Peyer's patch (tissue), 4 donors: ENCODE measurements at regions not wholly inside any gene's neighbourhood (a gene's known extent, or its start where the extent isn't known, plus 50 kb on each side); places are given as distances from the start of the nearest gene placed in this dataset.

Experiments
- DNase-seq, 3 donors: peaks; one replicate each; pipeline ENCODE4 v3.0.0-alpha.2; 2017 to 2019
- H3K27ac ChIP-seq, 4 donors: fragments of 200-600 bp; sonication (generic); one replicate each; pipeline ENCODE4 v1.5.1; 2016 to 2019
- H3K27me3 ChIP-seq, 2 donors: fragments of 200-600 bp; sonication (generic); one replicate each; pipeline ENCODE4 v1.5.1; 2019
- H3K36me3 ChIP-seq, 3 donors: fragments of 200-600 bp; sonication (generic); one replicate each; pipeline ENCODE4 v1.5.1; 2016 to 2019
- H3K4me1 ChIP-seq, 4 donors: fragments of 200-600 bp; sonication (generic); one replicate each; pipeline ENCODE4 v1.5.1; 2016 to 2019
- H3K4me3 ChIP-seq, 4 donors: fragments of 200-600 bp; sonication (generic); 1 replicate in 3 of 4; 2 replicates in 1 of 4; pipeline ENCODE4 v1.5.1; 2016 to 2019; ENCODE audit warnings: mild to moderate bottlenecking in 1 of 4
- H3K9me3 ChIP-seq, 4 donors: fragments of 200-600 bp; sonication (generic); one replicate each; pipeline ENCODE4 v1.5.1; 2016 to 2019; ENCODE audit warnings: mild to moderate bottlenecking in 1 of 4
- POLR2A ChIP-seq, 2 donors: fragments of 450-650 bp; IDR thresholded peaks; one replicate each; pipeline ENCODE4 v1.5.1; 2017; ENCODE audit warnings: antibody characterized with exemption in 2 of 2, mild to moderate bottlenecking in 2 of 2, moderate library complexity in 2 of 2
- TF ChIP-seq, protein P1 (sequence below), 6 experiments: fragments of 450-650 bp in 4 of 6; fragments of 200-600 bp in 2 of 6; sonication (generic) in 1 of 6; IDR thresholded peaks; one replicate each; pipeline ENCODE4 v1.5.1; 2017 to 2019; ENCODE audit warnings: antibody characterized with exemption in 6 of 6, mild to moderate bottlenecking in 3 of 6, moderate library complexity in 1 of 6

DNA sequence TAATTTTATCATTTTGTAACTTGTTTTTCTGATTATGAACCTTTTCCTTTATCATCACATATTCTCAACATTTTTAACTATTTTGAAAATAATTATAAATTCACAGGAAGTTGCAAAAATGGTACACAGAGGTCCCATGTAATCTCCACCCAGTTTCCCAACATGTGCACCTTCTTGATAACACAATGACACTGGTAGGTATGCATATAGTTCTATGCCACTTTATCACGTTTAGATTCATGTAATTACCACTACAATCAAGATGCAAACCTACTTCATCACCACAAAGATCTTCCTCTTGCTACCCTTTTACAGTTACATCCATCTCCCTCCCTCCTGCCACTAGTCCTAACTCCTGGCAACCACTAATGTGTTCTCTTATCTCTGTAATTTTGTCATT, 413.9 kb downstream of the SHQ1 start:
- Histone ChIP-seq H3K27ac (no peak overlapping the region), H3K9me3 (no peaks in the 10 kb centered on the region), H3K27me3 (no peaks in the 10 kb centered on the region), H3K4me1 (peaks cover 0 to 11% (median 2%) of the 10 kb centered on the region in 4 donors), H3K4me3 (no peak overlapping the region), H3K36me3 (no peaks in the 10 kb centered on the region)
- no peak for DNase-seq
- TF ChIP-seq, protein P1, sequence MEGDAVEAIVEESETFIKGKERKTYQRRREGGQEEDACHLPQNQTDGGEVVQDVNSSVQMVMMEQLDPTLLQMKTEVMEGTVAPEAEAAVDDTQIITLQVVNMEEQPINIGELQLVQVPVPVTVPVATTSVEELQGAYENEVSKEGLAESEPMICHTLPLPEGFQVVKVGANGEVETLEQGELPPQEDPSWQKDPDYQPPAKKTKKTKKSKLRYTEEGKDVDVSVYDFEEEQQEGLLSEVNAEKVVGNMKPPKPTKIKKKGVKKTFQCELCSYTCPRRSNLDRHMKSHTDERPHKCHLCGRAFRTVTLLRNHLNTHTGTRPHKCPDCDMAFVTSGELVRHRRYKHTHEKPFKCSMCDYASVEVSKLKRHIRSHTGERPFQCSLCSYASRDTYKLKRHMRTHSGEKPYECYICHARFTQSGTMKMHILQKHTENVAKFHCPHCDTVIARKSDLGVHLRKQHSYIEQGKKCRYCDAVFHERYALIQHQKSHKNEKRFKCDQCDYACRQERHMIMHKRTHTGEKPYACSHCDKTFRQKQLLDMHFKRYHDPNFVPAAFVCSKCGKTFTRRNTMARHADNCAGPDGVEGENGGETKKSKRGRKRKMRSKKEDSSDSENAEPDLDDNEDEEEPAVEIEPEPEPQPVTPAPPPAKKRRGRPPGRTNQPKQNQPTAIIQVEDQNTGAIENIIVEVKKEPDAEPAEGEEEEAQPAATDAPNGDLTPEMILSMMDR (IDR thresholded peaks at IDR 0.05), result no peak
- TF ChIP-seq POLR2A (IDR thresholded peaks at IDR 0.05), result no peak

DNA sequence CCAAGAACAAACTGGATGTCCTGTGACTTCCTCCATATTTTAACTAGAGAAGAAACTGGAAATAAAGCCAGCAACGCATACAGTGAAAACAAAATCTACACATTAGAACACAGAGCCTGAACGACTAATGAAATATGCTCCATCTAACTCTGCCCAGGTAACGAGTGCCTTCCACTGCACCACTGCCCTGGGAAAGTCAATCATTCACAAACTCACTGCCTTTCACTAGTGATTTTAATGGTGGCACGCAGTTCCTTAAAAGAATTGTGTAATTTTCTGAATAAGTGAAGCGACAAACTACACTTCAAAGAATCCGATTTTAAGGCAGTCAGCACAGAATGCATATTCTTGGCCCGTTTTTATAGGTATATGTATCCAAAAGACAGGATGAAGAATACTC, 416.0 kb downstream of the SHQ1 start:
- H3K27ac ChIP-seq, result no peak overlapping the region
- H3K36me3 ChIP-seq, result no peaks in the 10 kb centered on the region
- peaks cover 0 to 18% (median 0%) of the 10 kb centered on the region in 4 donors for H3K4me1 ChIP-seq
- TF ChIP-seq POLR2A (IDR thresholded peaks at IDR 0.05), result no peak
- TF ChIP-seq, protein P1 (IDR thresholded peaks at IDR 0.05), result no peak
- H3K9me3 ChIP-seq, result no peaks in the 10 kb centered on the region
- no peak for DNase-seq
- H3K4me3 ChIP-seq, result no peak overlapping the region
- no peaks in the 10 kb centered on the region for H3K27me3 ChIP-seq

DNA sequence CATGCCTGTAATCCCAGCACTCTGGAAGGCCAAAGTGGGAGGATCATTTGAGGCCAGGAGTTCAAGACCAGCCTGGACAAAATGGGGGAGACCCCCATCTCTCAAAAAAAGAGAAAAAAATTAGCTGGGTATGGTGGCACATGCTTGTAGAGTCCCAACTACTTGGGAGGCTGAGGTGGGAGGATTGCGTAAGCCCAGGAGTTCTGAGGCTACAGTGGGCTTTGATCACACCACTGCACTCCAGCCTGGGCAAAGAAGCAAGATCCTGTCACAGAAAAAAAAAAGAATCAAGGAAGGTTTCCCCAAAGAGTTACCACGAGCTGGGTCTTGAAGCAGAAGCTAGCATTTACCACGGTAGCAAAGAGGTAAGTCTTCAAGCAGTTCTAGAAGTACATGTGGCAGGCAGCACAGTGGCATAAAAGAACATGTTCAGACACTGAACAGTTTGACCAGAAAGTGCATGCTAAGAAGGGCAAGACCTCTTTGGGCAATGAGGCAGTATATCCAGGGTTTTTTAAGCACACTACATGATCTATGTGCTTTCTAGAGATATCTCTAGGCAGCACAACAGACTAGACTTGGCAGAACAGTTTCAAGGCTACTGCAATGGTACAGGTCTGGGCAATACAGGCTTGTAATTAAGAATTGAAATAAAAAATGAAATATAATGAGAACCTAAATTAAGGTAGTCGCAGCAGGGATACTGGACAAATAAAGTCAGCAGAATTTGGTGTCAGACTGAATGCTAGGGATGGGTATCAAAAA, 418.5 kb downstream of the SHQ1 start:
- H3K4me1 ChIP-seq, result peaks cover 0 to 26% (median 0%) of the 10 kb centered on the region in 4 donors
- DNase-seq, result no peak
- no peaks in the 10 kb centered on the region for H3K9me3 ChIP-seq
- no peaks in the 10 kb centered on the region for H3K27me3 ChIP-seq
- H3K4me3 ChIP-seq, result no peak overlapping the region
- no peak overlapping the region for H3K27ac ChIP-seq
- TF ChIP-seq, protein P1 (IDR thresholded peaks at IDR 0.05), result no peak
- TF ChIP-seq POLR2A (IDR thresholded peaks at IDR 0.05), result no peak
- H3K36me3 ChIP-seq, result no peaks in the 10 kb centered on the region

DNA sequence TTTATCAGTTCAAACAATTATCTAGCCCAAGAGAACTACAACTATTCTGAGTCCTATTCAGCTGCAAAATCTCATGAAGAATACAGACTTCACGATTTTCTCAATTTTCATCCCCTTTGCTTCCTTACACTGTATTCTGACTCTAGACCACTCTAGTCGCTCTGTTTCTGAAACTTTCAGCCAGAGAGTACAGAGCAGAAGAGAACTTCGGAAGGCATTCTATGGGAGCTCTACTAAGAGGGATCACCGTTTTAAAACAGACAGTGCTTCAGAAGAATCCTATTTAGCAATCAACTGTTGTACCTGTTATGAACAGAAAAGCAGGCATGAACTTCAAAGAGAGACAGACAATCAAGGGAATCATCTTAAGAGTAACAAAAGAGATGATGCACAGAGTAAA, 419.4 kb downstream of the SHQ1 start:
- no peaks in the 10 kb centered on the region for H3K27me3 ChIP-seq
- H3K36me3 ChIP-seq, result no peaks in the 10 kb centered on the region
- H3K4me3 ChIP-seq, result no peak overlapping the region
- H3K27ac ChIP-seq, result no peak overlapping the region
- H3K9me3 ChIP-seq, result no peaks in the 10 kb centered on the region
- H3K4me1 ChIP-seq, result peaks cover 0 to 26% (median 0%) of the 10 kb centered on the region in 4 donors
- no peak for TF ChIP-seq POLR2A (IDR thresholded peaks at IDR 0.05)
- TF ChIP-seq, protein P1 (IDR thresholded peaks at IDR 0.05), result no peak
- no peak for DNase-seq

DNA sequence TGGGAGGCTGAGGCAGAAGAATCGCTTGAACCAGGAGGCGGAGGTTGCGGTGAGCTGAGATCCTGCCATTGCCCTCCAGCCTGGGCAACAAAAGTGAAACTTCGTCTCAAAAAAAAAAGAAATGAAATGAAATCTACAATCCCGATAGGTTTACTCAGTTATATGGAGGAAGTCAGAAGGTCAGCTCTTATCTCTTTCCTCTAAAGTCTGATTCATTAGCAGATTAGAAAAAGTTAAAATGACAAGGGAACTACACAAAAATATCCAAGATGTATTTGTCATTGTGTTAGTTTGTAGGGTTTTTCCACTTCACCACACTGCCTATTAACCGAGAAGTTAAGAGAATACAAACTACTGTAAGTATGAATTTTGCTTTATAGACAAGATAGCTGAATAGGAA, 420.6 kb downstream of the SHQ1 start:
- no peak overlapping the region for H3K27ac ChIP-seq
- no peaks in the 10 kb centered on the region for H3K9me3 ChIP-seq
- no peaks in the 10 kb centered on the region for H3K36me3 ChIP-seq
- H3K4me3 ChIP-seq, result no peak overlapping the region
- peaks cover 0 to 26% (median 0%) of the 10 kb centered on the region in 4 donors for H3K4me1 ChIP-seq
- DNase-seq, result no peak
- H3K27me3 ChIP-seq, result no peaks in the 10 kb centered on the region
- TF ChIP-seq, protein P1 (IDR thresholded peaks at IDR 0.05), result no peak
